ENCODE measurements at regions not wholly inside any gene's neighbourhood (a gene's known extent, or its start where the extent isn't known, plus 50 kb on each side); places are given as distances from the start of the nearest gene placed in this dataset.

DNA sequence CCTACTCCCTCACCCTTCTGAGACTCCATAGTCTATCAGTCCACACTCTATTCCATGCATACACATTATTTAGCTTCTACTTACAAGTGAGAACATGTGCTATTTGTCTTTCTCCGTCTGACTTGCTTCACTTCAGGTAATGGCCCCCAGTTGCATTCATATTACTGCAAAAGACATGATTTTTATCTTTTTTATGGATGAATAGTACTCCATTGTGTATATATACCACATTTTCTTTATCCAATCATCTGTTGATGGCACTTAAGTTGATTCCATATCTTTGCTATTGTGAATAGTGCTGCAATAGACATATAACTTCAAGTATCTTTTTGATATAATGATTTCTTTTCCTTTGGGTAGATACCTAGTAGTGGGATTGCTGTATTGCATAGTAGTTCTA, 171.8 kb downstream of the DACT1 start:
- H3K4me2 ChIP-seq = no peak overlapping the region
- no peak overlapping the region for H3K27ac ChIP-seq
- no peaks in the 10 kb centered on the region for H3F3A ChIP-seq (ENCODE audit: low read depth)
- H3K9me3 ChIP-seq (ENCODE audit: low read depth) = no peaks in the 10 kb centered on the region
- no peak overlapping the region for H3K27ac Mint-ChIP-seq
- DNase-seq (ENCODE audit: low spot score) = no peak
- H4K20me1 ChIP-seq (ENCODE audit: low read depth) = no peaks in the 10 kb centered on the region
- no peak for TF ChIP-seq CTCF (IDR thresholded peaks at IDR 0.05)
- TF ChIP-seq EZH2phosphoT487 (IDR thresholded peaks at IDR 0.05) = no peak
- TF ChIP-seq EZH2 (IDR thresholded peaks at IDR 0.05) = no peak
- H3K9ac ChIP-seq = no peak overlapping the region
- no peaks in the 10 kb centered on the region for H3K36me3 ChIP-seq
- H3K79me2 ChIP-seq (ENCODE audit: low read depth) = no peaks in the 10 kb centered on the region
- no peaks in the 10 kb centered on the region for H3K4me1 ChIP-seq
- no peak overlapping the region for H3K4me3 Mint-ChIP-seq
- H3K4me1 Mint-ChIP-seq = no peaks in the 10 kb centered on the region
- no peaks in the 10 kb centered on the region for H3K9me3 Mint-ChIP-seq
- H3K27me3 ChIP-seq = no peaks in the 10 kb centered on the region
- no peak overlapping the region for H3K4me3 ChIP-seq
- H3K36me3 Mint-ChIP-seq = no peaks in the 10 kb centered on the region
- H3K27me3 Mint-ChIP-seq (ENCODE audit: insufficient read depth, low read depth) = peaks cover 3% of the 10 kb centered on the region
- no peak overlapping the region for H2AFZ ChIP-seq (replicated peaks)

- H2AFZ ChIP-seq (replicated peaks) = no peak overlapping the region
- H3K27ac Mint-ChIP-seq = no peak overlapping the region
- H3K27me3 Mint-ChIP-seq (ENCODE audit: insufficient read depth, low read depth) = no peaks in the 10 kb centered on the region
- no peak overlapping the region for H3K4me3 Mint-ChIP-seq
- no peaks in the 10 kb centered on the region for H4K20me1 ChIP-seq (ENCODE audit: low read depth)
- no peaks in the 10 kb centered on the region for H3K9me3 ChIP-seq (ENCODE audit: low read depth)
- no peaks in the 10 kb centered on the region for H3K4me1 Mint-ChIP-seq
- no peaks in the 10 kb centered on the region for H3K79me2 ChIP-seq (ENCODE audit: low read depth)
- no peaks in the 10 kb centered on the region for H3K4me1 ChIP-seq
- H3K36me3 Mint-ChIP-seq = no peaks in the 10 kb centered on the region
- H3K4me3 ChIP-seq = no peak overlapping the region
- H3K27ac ChIP-seq = no peak overlapping the region
- DNase-seq (ENCODE audit: low spot score) = no peak
- no peak overlapping the region for H3K4me2 ChIP-seq
- no peaks in the 10 kb centered on the region for H3K36me3 ChIP-seq
- no peak overlapping the region for H3K9ac ChIP-seq
- no peaks in the 10 kb centered on the region for H3K27me3 ChIP-seq
- TF ChIP-seq EZH2phosphoT487 (IDR thresholded peaks at IDR 0.05) = no peak
- no peak for TF ChIP-seq EZH2 (IDR thresholded peaks at IDR 0.05)
- no peak for TF ChIP-seq CTCF (IDR thresholded peaks at IDR 0.05)
- H3K9me3 Mint-ChIP-seq = no peaks in the 10 kb centered on the region
- H3F3A ChIP-seq (ENCODE audit: low read depth) = no peaks in the 10 kb centered on the region
Measured at GRCh38 chr14:58812050-58812910, 174.5 kb downstream of the DACT1 start.

DNA sequence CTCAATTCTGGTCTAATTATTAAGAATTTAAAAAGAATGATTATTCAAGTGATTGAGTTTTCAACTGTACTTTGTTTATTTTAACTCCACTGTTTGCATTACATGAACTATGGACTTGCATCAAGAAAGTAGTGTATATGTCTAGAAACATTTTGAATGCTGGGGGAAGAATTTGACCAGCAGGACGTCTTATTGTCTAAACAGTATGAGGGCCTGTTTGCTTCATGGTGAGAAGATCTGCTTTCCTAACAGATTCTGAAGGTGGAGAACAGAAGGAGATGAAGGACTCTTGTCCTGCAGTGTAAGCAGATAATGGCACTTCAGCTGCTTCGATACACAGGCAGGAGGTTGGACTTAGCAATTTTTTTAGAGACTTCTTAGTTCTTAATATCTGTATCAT, 176.0 kb downstream of the DACT1 start:
- H3K4me3 Mint-ChIP-seq = no peak overlapping the region
- no peak overlapping the region for H3K9ac ChIP-seq
- H3K27me3 Mint-ChIP-seq (ENCODE audit: insufficient read depth, low read depth) = no peaks in the 10 kb centered on the region
- no peaks in the 10 kb centered on the region for H3K9me3 ChIP-seq (ENCODE audit: low read depth)
- H3K36me3 Mint-ChIP-seq = no peaks in the 10 kb centered on the region
- no peaks in the 10 kb centered on the region for H3K27me3 ChIP-seq
- TF ChIP-seq CTCF (IDR thresholded peaks at IDR 0.05) = no peak
- TF ChIP-seq EZH2phosphoT487 (IDR thresholded peaks at IDR 0.05) = no peak
- no peak for TF ChIP-seq EZH2 (IDR thresholded peaks at IDR 0.05)
- no peaks in the 10 kb centered on the region for H3F3A ChIP-seq (ENCODE audit: low read depth)
- no peaks in the 10 kb centered on the region for H3K4me1 ChIP-seq
- no peaks in the 10 kb centered on the region for H3K36me3 ChIP-seq
- H4K20me1 ChIP-seq (ENCODE audit: low read depth) = no peaks in the 10 kb centered on the region
- H3K4me1 Mint-ChIP-seq = no peaks in the 10 kb centered on the region
- H3K9me3 Mint-ChIP-seq = no peaks in the 10 kb centered on the region
- DNase-seq (ENCODE audit: low spot score) = no peak
- no peak overlapping the region for H3K27ac ChIP-seq
- H3K79me2 ChIP-seq (ENCODE audit: low read depth) = no peaks in the 10 kb centered on the region
- H2AFZ ChIP-seq (replicated peaks) = no peak overlapping the region
- H3K27ac Mint-ChIP-seq = no peak overlapping the region
- no peak overlapping the region for H3K4me3 ChIP-seq
- H3K4me2 ChIP-seq = no peak overlapping the region

Data from neural progenitor cell (in vitro differentiated cells).